GM18499 (cell line): ENCODE measurements at regions not wholly inside any gene's neighbourhood (a gene's known extent, or its start where the extent isn't known, plus 50 kb on each side); places are given as distances from the start of the nearest gene placed in this dataset.

Source experiments
- ATAC-seq: cut with Tn5 transposase; IDR thresholded peaks from one replicate; pipeline ENCODE4 v1.9.1; 2021; ENCODE audit warnings: moderate number of reproducible peaks; ENCODE audit not compliant: insufficient read depth, unreplicated experiment

GRCh38 chr2:200052627-200053026, 97.2 kb downstream of the MAIP1 start:
- no peak for ATAC-seq

- ATAC-seq: no peak
Observed at GRCh38 chr2:200054681-200055468, 99.5 kb downstream of the MAIP1 start.

- no peak for ATAC-seq
Observed at GRCh38 chr2:200056105-200056504, 100.7 kb downstream of the MAIP1 start.

GRCh38 chr2:200063155-200063554, 107.8 kb downstream of the MAIP1 start:
- no peak for ATAC-seq

- no peak for ATAC-seq
Observed at GRCh38 chr2:200064879-200065278, 109.5 kb downstream of the MAIP1 start.

- ATAC-seq: no peak
Observed at GRCh38 chr2:200065477-200065876, 110.1 kb downstream of the MAIP1 start.

GRCh38 chr2:200066417-200066816, 111.0 kb downstream of the MAIP1 start:
- ATAC-seq: no peak

- no peak for ATAC-seq
Observed at GRCh38 chr2:200068642-200069041, 113.3 kb downstream of the MAIP1 start.

GRCh38 chr2:200077210-200077650, 121.8 kb downstream of the MAIP1 start:
- ATAC-seq: no peak

- ATAC-seq: no peak
Observed at GRCh38 chr2:200077838-200078237, 122.5 kb downstream of the MAIP1 start.

GRCh38 chr2:200079356-200079755, 124.0 kb downstream of the MAIP1 start:
- ATAC-seq: no peak

GRCh38 chr2:200081236-200081635, 125.9 kb downstream of the MAIP1 start:
- ATAC-seq: no peak

- ATAC-seq: no peak
Observed at GRCh38 chr2:200081811-200082210, 126.4 kb downstream of the MAIP1 start.

GRCh38 chr2:200084036-200084435, 128.7 kb downstream of the MAIP1 start:
- no peak for ATAC-seq

GRCh38 chr2:200086911-200087310, 131.5 kb downstream of the MAIP1 start:
- no peak for ATAC-seq

GRCh38 chr2:200087451-200087850, 132.1 kb downstream of the MAIP1 start:
- no peak for ATAC-seq

GRCh38 chr2:200089040-200089755, 133.8 kb downstream of the MAIP1 start:
- no peak for ATAC-seq

- no peak for ATAC-seq
Observed at GRCh38 chr2:200089756-200090109, 134.4 kb downstream of the MAIP1 start.

GRCh38 chr2:200090683-200091082, 135.3 kb downstream of the MAIP1 start:
- no peak for ATAC-seq

GRCh38 chr2:200091126-200091525, 135.7 kb downstream of the MAIP1 start:
- ATAC-seq: no peak

GRCh38 chr2:200092235-200092634, 136.9 kb downstream of the MAIP1 start:
- ATAC-seq: no peak

- no peak for ATAC-seq
Observed at GRCh38 chr2:200095436-200095835, 140.1 kb downstream of the MAIP1 start.
